Brain microvascular endothelial cell (primary cell): ENCODE measurements at regions not wholly inside any gene's neighbourhood (a gene's known extent, or its start where the extent isn't known, plus 50 kb on each side); places are given as distances from the start of the nearest gene placed in this dataset.
"Not testable (repeated sequence)": the region's sequence is repeated elsewhere in the genome, so short reads cannot be mapped to it uniquely, and the experiment has no call there.

Source experiments
- DNase-seq: peaks from one replicate; pipeline ENCODE4 v3.0.0-alpha.2; 2020
- H3K27ac ChIP-seq: fragments of 250-450 bp; sonication (Bioruptor Pico); 2 replicates; pipeline ENCODE4 v1.5.1; 2020; ENCODE audit warnings: mild to moderate bottlenecking, moderate library complexity
- H3K27me3 ChIP-seq: fragments of 250-450 bp; sonication (Bioruptor Pico); replicated peaks from 2 replicates; pipeline ENCODE4 v1.5.1; 2020; ENCODE audit warnings: mild to moderate bottlenecking
- H3K36me3 ChIP-seq: fragments of 250-450 bp; sonication (Bioruptor Pico); replicated peaks from 2 replicates; pipeline ENCODE4 v1.5.1; 2020; ENCODE audit warnings: mild to moderate bottlenecking
- H3K4me3 ChIP-seq: 2 replicates; pipeline ENCODE4 v1.5.1; 2011; ENCODE audit warnings: low read depth, mild to moderate bottlenecking, control low read depth, low read length, moderate library complexity
- CTCF ChIP-seq: IDR thresholded peaks from 2 replicates; pipeline ENCODE4 v1.5.1; 2011; ENCODE audit warnings: low read depth, mild to moderate bottlenecking, moderate library complexity, low read length, control low read depth, inconsistent platforms; ENCODE audit errors: missing control alignments
- in situ Hi-C: cut with HindIII; loops from 2 replicates; pipeline ENCODE4 v1.10.0; 2017; ENCODE audit warnings: low sequenced_read_pairs, low pct_ligation_motif_present

- in situ Hi-C loops: no loop called here
- DNase-seq: no peak
- Histone ChIP-seq H3K4me3 (no peak overlapping the region), H3K27ac (no peak overlapping the region), H3K36me3 (no peaks in the 10 kb centered on the region), H3K27me3 (no peaks in the 10 kb centered on the region)
- TF ChIP-seq CTCF: no peak
Measured at GRCh38 chr9:25453875-25454274, 224.4 kb downstream of the TUSC1 start.

GRCh38 chr9:25449503-25449902 is 228.7 kb downstream of the TUSC1 start:
- H3K36me3 ChIP-seq: no peaks in the 10 kb centered on the region
- in situ Hi-C loops: no loop called here
- H3K4me3 ChIP-seq: no peak overlapping the region
- no peaks in the 10 kb centered on the region for H3K27me3 ChIP-seq
- no peak for TF ChIP-seq CTCF
- no peak overlapping the region for H3K27ac ChIP-seq
- no peak for DNase-seq

GRCh38 chr9:25445721-25446120 is 232.5 kb downstream of the TUSC1 start:
- H3K27me3 ChIP-seq, in situ Hi-C loops, H3K4me3 ChIP-seq, H3K27ac ChIP-seq, H3K36me3 ChIP-seq, DNase-seq: not testable (repeated sequence)

GRCh38 chr9:25442526-25442925 is 235.7 kb downstream of the TUSC1 start:
- Histone ChIP-seq H3K36me3 (no peaks in the 10 kb centered on the region), H3K27ac (no peak overlapping the region), H3K27me3 (no peaks in the 10 kb centered on the region), H3K4me3 (no peak overlapping the region)
- no peak for TF ChIP-seq CTCF
- no peak for DNase-seq
- in situ Hi-C loops: no loop called here

DNA sequence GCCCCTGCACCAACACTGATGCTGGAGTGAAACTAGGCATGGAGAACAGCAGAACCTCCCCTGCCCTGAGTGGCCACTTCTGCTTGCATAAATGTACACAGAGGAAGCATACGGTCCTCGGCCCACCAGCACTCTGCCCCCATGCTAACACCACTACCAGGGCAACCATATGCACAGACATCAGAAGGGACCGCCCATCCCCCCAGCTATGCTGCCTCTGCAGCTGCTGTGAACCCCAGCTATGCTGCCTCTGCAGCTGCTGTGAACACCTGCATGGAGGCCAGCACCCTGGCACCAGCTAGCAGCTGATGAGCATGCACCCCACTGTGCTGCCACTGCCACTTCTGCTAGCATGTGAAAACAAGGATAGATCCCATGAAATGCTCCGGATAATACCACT is 250.3 kb downstream of the TUSC1 start:
- no peak for DNase-seq
- H3K27me3 ChIP-seq: no peaks in the 10 kb centered on the region
- H3K4me3 ChIP-seq: no peak overlapping the region
- no peaks in the 10 kb centered on the region for H3K36me3 ChIP-seq
- no peak for TF ChIP-seq CTCF
- H3K27ac ChIP-seq: no peak overlapping the region
- in situ Hi-C loops: no loop called here

DNA sequence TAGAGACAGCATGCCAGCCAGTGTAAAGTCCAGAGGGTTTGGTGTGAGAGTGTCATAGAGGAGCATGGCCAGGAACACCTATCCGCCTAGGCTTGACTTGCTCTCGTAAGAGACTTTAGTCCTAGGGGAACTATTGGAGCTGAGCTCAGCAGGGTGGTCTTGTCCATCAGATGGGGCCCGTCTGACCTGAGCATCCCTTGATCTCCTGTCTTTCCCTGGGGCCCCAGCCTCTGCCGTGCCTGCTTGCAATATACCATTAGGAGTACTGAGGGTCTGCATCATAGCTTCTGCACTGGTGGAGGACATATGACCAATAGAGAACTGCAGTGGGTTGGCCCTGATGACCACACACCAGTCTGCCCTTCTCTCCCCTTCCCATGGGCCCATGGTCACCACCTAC is 251.0 kb downstream of the TUSC1 start:
- in situ Hi-C loops: no loop called here

More for the DNA sequence above, 251.0 kb downstream of the TUSC1 start:
- DNase-seq: no peak
- Histone ChIP-seq H3K27me3 (no peaks in the 10 kb centered on the region), H3K36me3 (no peaks in the 10 kb centered on the region), H3K27ac (no peak overlapping the region), H3K4me3 (no peak overlapping the region)
- no peak for TF ChIP-seq CTCF
